Naive thymus-derived CD4-positive, alpha-beta T cell (primary cell): ENCODE measurements at regions not wholly inside any gene's neighbourhood (a gene's known extent, or its start where the extent isn't known, plus 50 kb on each side); places are given as distances from the start of the nearest gene placed in this dataset.

Experiments used
- ATAC-seq: fragments of 150-1000 bp; cut with Tn5 transposase; 2 replicates; pipeline ENCODE4 v1.10.0; 2021; ENCODE audit warnings: mild to moderate bottlenecking, moderate library complexity
- CTCF ChIA-PET: fragments of 350-600 bp; sonication (Branson Sonifier 250); formaldehyde crosslinking; loops from one replicate; lab custom pipeline; 2021; ENCODE audit warnings: antibody characterized with exemption; lab: Charles Lee
- POLR2A ChIA-PET: fragments of 350-600 bp; sonication (Branson Sonifier 250); formaldehyde crosslinking; loops from one replicate; lab custom pipeline; 2021; ENCODE audit warnings: antibody characterized with exemption, inconsistent platforms; lab: Charles Lee
- DNase-seq, 9 donors: peaks; one replicate each; pipeline versions ENCODE4 v3.0.0 to v3.0.0-alpha.2; 2020 to 2022; ENCODE audit warnings: mixed read lengths in 1 of 9
- H3K27ac ChIP-seq: one replicate; pipeline ENCODE4 v1.7.0; 2013; ENCODE audit warnings: mild to moderate bottlenecking, low read depth, low read length, moderate library complexity
- H3K27me3 ChIP-seq, 2 donors: one replicate each; pipeline ENCODE4 v1.7.0; 2013; ENCODE audit warnings: low read length in 2 of 2, mild to moderate bottlenecking in 2 of 2, moderate library complexity in 2 of 2; ENCODE audit not compliant: control insufficient read depth in 2 of 2, insufficient read depth in 2 of 2
- H3K36me3 ChIP-seq, 3 experiments: 1 replicate in 2 of 3; 2 replicates in 1 of 3; pipeline ENCODE4 v1.7.0; 2013; ENCODE audit warnings: low read length in 3 of 3, mild to moderate bottlenecking in 3 of 3, moderate library complexity in 1 of 3; ENCODE audit not compliant: insufficient read depth in 3 of 3, control insufficient read depth in 2 of 3
- H3K4me1 ChIP-seq, 2 donors: one replicate each; pipeline ENCODE4 v1.7.0; 2013; ENCODE audit warnings: low read length in 2 of 2, mild to moderate bottlenecking in 2 of 2, moderate library complexity in 1 of 2; ENCODE audit not compliant: control insufficient read depth in 2 of 2, insufficient read depth in 2 of 2
- H3K4me3 ChIP-seq: 2 replicates; pipeline ENCODE4 v1.7.0; 2013; ENCODE audit warnings: mild to moderate bottlenecking, low read length
- H3K9me3 ChIP-seq, 3 experiments: 1 replicate in 2 of 3; 2 replicates in 1 of 3; pipeline ENCODE4 v1.7.0; 2013; ENCODE audit warnings: low read length in 3 of 3; ENCODE audit not compliant: control insufficient read depth in 2 of 3
- H3K27ac Mint-ChIP-seq, 9 donors: one replicate each; pipeline ENCODE4 v1.8.0; 2020 to 2022; ENCODE audit warnings: mixed read lengths in 9 of 9, mild to moderate bottlenecking in 8 of 9, moderate library complexity in 5 of 9, inconsistent platforms in 2 of 9
- H3K27me3 Mint-ChIP-seq, 5 donors: one replicate each; pipeline ENCODE4 v1.8.0; 2021 to 2022; ENCODE audit warnings: mixed read lengths in 5 of 5, mild to moderate bottlenecking in 1 of 5
- H3K36me3 Mint-ChIP-seq, 5 donors: one replicate each; pipeline ENCODE4 v1.8.0; 2020 to 2022; ENCODE audit warnings: mixed read lengths in 5 of 5, mild to moderate bottlenecking in 3 of 5, inconsistent platforms in 1 of 5
- H3K4me1 Mint-ChIP-seq, 7 donors: one replicate each; pipeline ENCODE4 v1.8.0; 2020 to 2022; ENCODE audit warnings: mixed read lengths in 7 of 7, mild to moderate bottlenecking in 3 of 7, inconsistent platforms in 1 of 7
- H3K4me3 Mint-ChIP-seq, 10 donors: one replicate each; pipeline ENCODE4 v1.8.0; 2020 to 2022; ENCODE audit warnings: mild to moderate bottlenecking in 10 of 10, mixed read lengths in 10 of 10, moderate library complexity in 6 of 10, inconsistent platforms in 2 of 10
- H3K9me3 Mint-ChIP-seq, 11 donors: one replicate each; pipeline ENCODE4 v1.8.0; 2020 to 2022; ENCODE audit warnings: mixed read lengths in 11 of 11, mild to moderate bottlenecking in 4 of 11, inconsistent platforms in 1 of 11, moderate library complexity in 1 of 11
- intact Hi-C, 2 donors: fragments of 100-400 bp; cut with micrococcal nuclease; formaldehyde crosslinking; loops; one replicate each; pipeline ENCODE4 v1.15.1; 2023

GRCh38 chr6:140205795-140206593, 831.5 kb upstream of the CITED2 start:
- no peaks in the 10 kb centered on the region for H3K9me3 ChIP-seq
- H3K4me3 ChIP-seq: no peak overlapping the region
- no peaks in the 10 kb centered on the region for H3K36me3 ChIP-seq
- Mint-ChIP-seq H3K4me1 (no peaks in the 10 kb centered on the region), H3K9me3 (peaks cover 0 to 4% (median 0%) of the 10 kb centered on the region in 11 donors), H3K27ac (no peak overlapping the region), H3K4me3 (no peak overlapping the region), H3K36me3 (no peaks in the 10 kb centered on the region), H3K27me3 (peaks cover 0 to 3% (median 0%) of the 10 kb centered on the region in 5 donors)
- DNase-seq: no peak
- H3K27me3 ChIP-seq: no peaks in the 10 kb centered on the region
- ChIA-PET POLR2A (no interaction called here), CTCF (no interaction called here)
- no peak overlapping the region for H3K27ac ChIP-seq
- intact Hi-C loops: no loop called here
- ATAC-seq: no peak
- no peaks in the 10 kb centered on the region for H3K4me1 ChIP-seq

- DNase-seq (no peak), ATAC-seq (no peak)
- Histone ChIP-seq H3K27ac (no peak overlapping the region), H3K9me3 (no peaks in the 10 kb centered on the region), H3K27me3 (no peaks in the 10 kb centered on the region), H3K36me3 (no peaks in the 10 kb centered on the region), H3K4me3 (no peak overlapping the region), H3K4me1 (no peaks in the 10 kb centered on the region)
- Mint-ChIP-seq H3K27me3 (no peaks in the 10 kb centered on the region), H3K9me3 (peaks cover 0 to 4% (median 0%) of the 10 kb centered on the region in 11 donors), H3K36me3 (no peaks in the 10 kb centered on the region), H3K4me3 (no peak overlapping the region), H3K27ac (no peak overlapping the region), H3K4me1 (no peaks in the 10 kb centered on the region)
- ChIA-PET POLR2A (no interaction called here), CTCF (interaction anchor here (0.7 kb wide), 1 partner anchor 1782 kb away, joined by 3 read pairs; no protein-coding TSS in a partner anchor)
- intact Hi-C loops: no loop called here
Observed at GRCh38 chr6:140204154-140204553, 829.7 kb upstream of the CITED2 start.

GRCh38 chr6:140203661-140204147, 829.3 kb upstream of the CITED2 start:
- Histone ChIP-seq H3K36me3 (no peaks in the 10 kb centered on the region), H3K4me3 (no peak overlapping the region), H3K27ac (no peak overlapping the region), H3K27me3 (no peaks in the 10 kb centered on the region), H3K9me3 (no peaks in the 10 kb centered on the region), H3K4me1 (no peaks in the 10 kb centered on the region)
- H3K4me1 Mint-ChIP-seq: no peaks in the 10 kb centered on the region
- no peak overlapping the region for H3K4me3 Mint-ChIP-seq
- intact Hi-C loops: no loop called here
- ChIA-PET POLR2A (no interaction called here), CTCF (interaction anchor here (0.6 to 0.7 kb wide), 2 partner anchors 596 to 1782 kb away, joined by 3 to 4 read pairs; no protein-coding TSS in a partner anchor)
- DNase-seq (no peak), ATAC-seq (no peak)
- no peak overlapping the region for H3K27ac Mint-ChIP-seq
- no peaks in the 10 kb centered on the region for H3K36me3 Mint-ChIP-seq
- H3K9me3 Mint-ChIP-seq: peaks cover 0 to 4% (median 0%) of the 10 kb centered on the region in 11 donors
- no peaks in the 10 kb centered on the region for H3K27me3 Mint-ChIP-seq

DNA sequence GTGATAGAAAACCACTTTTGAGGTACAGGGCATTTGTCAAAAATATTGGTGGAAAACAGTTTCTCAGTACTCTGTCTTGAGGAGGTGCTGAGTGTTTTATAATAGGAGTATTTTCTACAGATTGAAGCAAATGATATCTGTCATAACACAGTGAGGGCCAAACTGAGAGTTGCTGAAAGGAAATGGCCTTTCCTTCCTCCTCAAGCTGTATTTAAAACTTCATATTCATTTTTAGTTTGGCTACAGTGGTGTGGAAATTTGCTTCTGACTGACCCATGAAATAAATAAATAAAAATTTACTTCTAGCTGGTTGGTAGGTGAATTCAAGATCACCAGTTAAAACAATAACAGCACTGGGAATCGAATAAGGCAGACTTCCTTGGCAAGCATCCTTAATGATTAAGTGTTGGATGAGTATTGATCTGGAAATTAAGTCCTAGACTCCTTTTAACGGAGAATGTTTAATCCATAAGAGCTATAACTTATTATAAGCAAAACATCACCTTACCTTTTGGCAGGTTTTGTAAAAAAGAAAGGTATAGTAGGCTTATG, 828.6 kb upstream of the CITED2 start:
- Mint-ChIP-seq H3K4me3 (no peak overlapping the region), H3K27me3 (no peaks in the 10 kb centered on the region), H3K9me3 (peaks cover 0 to 4% (median 0%) of the 10 kb centered on the region in 11 donors), H3K4me1 (no peaks in the 10 kb centered on the region), H3K36me3 (no peaks in the 10 kb centered on the region), H3K27ac (no peak overlapping the region)
- no peaks in the 10 kb centered on the region for H3K27me3 ChIP-seq
- ChIA-PET CTCF (interaction anchor here (0.6 kb wide), 1 partner anchor 595 kb away, joined by 4 read pairs; no protein-coding TSS in a partner anchor), POLR2A (no interaction called here)
- no peaks in the 10 kb centered on the region for H3K36me3 ChIP-seq
- DNase-seq (no peak), ATAC-seq (no peak)
- intact Hi-C loops: no loop called here
- H3K9me3 ChIP-seq: no peaks in the 10 kb centered on the region
- H3K4me1 ChIP-seq: no peaks in the 10 kb centered on the region
- H3K27ac ChIP-seq: no peak overlapping the region
- no peak overlapping the region for H3K4me3 ChIP-seq

- H3K27me3 Mint-ChIP-seq: peaks cover 0 to 3% (median 0%) of the 10 kb centered on the region in 5 donors
- no peaks in the 10 kb centered on the region for H3K4me1 Mint-ChIP-seq
- ChIA-PET CTCF (no interaction called here), POLR2A (no interaction called here)
- intact Hi-C loops: no loop called here
- ATAC-seq: no peak
- Histone ChIP-seq H3K4me3 (no peak overlapping the region), H3K27ac (no peak overlapping the region), H3K36me3 (no peaks in the 10 kb centered on the region), H3K4me1 (no peaks in the 10 kb centered on the region), H3K27me3 (no peaks in the 10 kb centered on the region), H3K9me3 (no peaks in the 10 kb centered on the region)
- DNase-seq: no peak
- H3K9me3 Mint-ChIP-seq: peaks cover 0 to 4% (median 0%) of the 10 kb centered on the region in 11 donors
- H3K4me3 Mint-ChIP-seq: no peak overlapping the region
- H3K36me3 Mint-ChIP-seq: no peaks in the 10 kb centered on the region
- H3K27ac Mint-ChIP-seq: no peak overlapping the region
Observed at GRCh38 chr6:140201787-140202458, 827.5 kb upstream of the CITED2 start.

- ATAC-seq (no peak), DNase-seq (peak in 2 of 9 donors; percentile 3 to 11)
- H3K4me1 Mint-ChIP-seq: no peaks in the 10 kb centered on the region
- Histone ChIP-seq H3K27ac (no peak overlapping the region), H3K4me3 (no peak overlapping the region), H3K4me1 (no peaks in the 10 kb centered on the region), H3K9me3 (peaks cover 0 to 5% (median 0%) of the 10 kb centered on the region in 3 experiments), H3K27me3 (no peaks in the 10 kb centered on the region), H3K36me3 (no peaks in the 10 kb centered on the region)
- H3K36me3 Mint-ChIP-seq: no peaks in the 10 kb centered on the region
- intact Hi-C loops: no loop called here
- H3K9me3 Mint-ChIP-seq: peaks cover 0 to 50% (median 12%) of the 10 kb centered on the region in 11 donors
- POLR2A ChIA-PET: no interaction called here
- peaks cover 0 to 16% (median 12%) of the 10 kb centered on the region in 5 donors for H3K27me3 Mint-ChIP-seq
- CTCF ChIA-PET: no interaction called here
- no peak overlapping the region for H3K27ac Mint-ChIP-seq
- H3K4me3 Mint-ChIP-seq: no peak overlapping the region
Observed at GRCh38 chr6:140193269-140193668, 818.8 kb upstream of the CITED2 start.
